ENCODE measurements at regions not wholly inside any gene's neighbourhood (a gene's known extent, or its start where the extent isn't known, plus 50 kb on each side); places are given as distances from the start of the nearest gene placed in this dataset.

DNA sequence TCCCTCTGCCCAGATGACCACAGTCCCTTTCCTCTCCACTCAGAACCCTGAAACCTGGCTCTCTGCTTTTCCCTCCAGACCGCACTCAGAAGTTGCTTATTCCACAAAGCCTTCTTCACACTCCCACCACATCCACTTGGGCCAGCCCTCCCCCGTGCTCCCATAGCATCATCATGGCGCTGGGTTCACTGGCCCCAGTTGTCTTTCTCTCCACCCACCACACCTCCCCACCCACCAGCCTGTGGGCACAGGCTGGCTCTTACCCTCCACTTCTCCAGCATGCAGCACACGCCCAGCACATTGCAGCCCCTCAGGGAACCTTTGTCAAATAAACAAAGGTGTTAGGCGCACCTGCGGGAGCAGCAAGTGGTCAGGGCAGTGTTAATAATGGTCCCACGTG is 130.0 kb downstream of the KATNIP start:
- DNase-seq (ENCODE audit: low read depth in 4 of 4, low spot score in 3 of 4) = no peak

DNA sequence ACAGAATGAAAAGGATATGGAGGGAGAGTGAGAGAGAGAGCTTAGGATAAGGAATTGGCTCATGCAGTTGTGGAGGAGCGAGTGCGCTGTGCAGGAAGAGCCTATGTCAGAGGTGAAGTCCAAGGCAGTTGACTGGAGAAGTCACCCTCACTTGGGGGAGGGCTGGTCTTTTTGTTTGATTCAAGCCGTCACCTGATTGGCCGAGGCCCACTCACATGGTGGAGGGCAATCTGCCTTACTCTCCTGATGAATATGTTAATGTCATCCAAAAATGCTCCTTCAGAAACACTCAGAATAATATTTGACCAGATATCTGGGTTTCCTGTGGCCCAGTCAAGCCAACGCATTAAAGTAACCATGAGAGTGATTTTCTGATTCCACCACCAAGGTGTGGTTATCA is 131.7 kb downstream of the KATNIP start:
- no peak for DNase-seq (ENCODE audit: low read depth in 4 of 4, low spot score in 3 of 4)

DNA sequence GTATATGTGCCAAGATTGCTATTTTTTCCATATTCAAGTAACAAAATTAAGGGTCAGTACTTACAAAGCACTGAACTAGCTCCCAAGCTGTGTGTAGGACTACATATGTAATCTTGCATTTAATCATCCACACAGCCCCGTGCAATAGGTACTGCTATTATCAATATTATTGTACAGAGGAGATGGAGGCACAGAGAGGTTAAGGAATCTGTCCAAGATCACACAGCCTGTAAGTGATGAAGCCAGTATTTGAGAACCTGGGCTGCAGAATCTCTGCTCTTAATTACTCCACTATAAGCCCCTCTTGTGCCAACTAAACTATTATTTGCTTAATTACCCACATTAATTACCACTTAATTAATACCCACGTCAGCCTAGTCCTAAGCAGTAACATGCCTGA is 134.1 kb downstream of the KATNIP start:
- no peak for DNase-seq (ENCODE audit: low read depth in 4 of 4, low spot score in 3 of 4)

- DNase-seq (ENCODE audit: low read depth in 4 of 4, low spot score in 3 of 4) = no peak
Observed at GRCh38 chr16:27685807-27686206, 135.9 kb downstream of the KATNIP start.

- DNase-seq (ENCODE audit: low read depth in 4 of 4, low spot score in 3 of 4) = no peak
Observed at GRCh38 chr16:27686926-27687325, 137.0 kb downstream of the KATNIP start.

- no peak for DNase-seq (ENCODE audit: low read depth in 4 of 4, low spot score in 3 of 4)
Observed at GRCh38 chr16:27687605-27688004, 137.7 kb downstream of the KATNIP start.

- DNase-seq (ENCODE audit: low read depth in 4 of 4, low spot score in 3 of 4) = no peak
Observed at GRCh38 chr16:27689711-27690110, 139.8 kb downstream of the KATNIP start.

GRCh38 chr16:27690608-27691007 is 140.7 kb downstream of the KATNIP start:
- DNase-seq (ENCODE audit: low read depth in 4 of 4, low spot score in 3 of 4) = no peak

- DNase-seq (ENCODE audit: low read depth in 4 of 4, low spot score in 3 of 4) = no peak
Observed at GRCh38 chr16:27691721-27692120, 141.8 kb downstream of the KATNIP start.

GRCh38 chr16:27692576-27692975 is 142.6 kb downstream of the KATNIP start:
- no peak for DNase-seq (ENCODE audit: low read depth in 4 of 4, low spot score in 3 of 4)

DNA sequence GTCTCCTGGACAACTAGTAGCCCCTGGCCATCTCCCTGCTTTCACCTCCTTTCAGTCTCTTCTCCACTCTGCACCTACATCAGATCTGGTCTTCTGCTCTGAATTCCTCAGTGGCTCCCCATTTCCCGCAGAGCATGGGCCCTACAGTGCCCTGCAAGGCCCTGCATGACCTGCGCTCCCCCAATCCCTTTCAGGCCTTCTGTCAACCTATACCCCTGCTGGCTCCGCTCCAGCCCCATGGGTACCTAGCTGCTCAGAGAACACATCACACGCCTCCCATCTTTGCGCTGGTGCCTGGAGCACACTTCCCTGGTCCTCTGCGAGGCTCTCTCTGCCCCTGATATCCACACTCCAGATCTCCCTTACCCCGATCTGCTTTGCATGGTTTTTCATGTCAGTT is 145.2 kb downstream of the KATNIP start:
- DNase-seq (ENCODE audit: low read depth in 4 of 4, low spot score in 3 of 4) = no peak

- no peak for DNase-seq (ENCODE audit: low read depth in 4 of 4, low spot score in 3 of 4)
Observed at GRCh38 chr16:27698266-27698665, 148.3 kb downstream of the KATNIP start.

- no peak for DNase-seq (ENCODE audit: low read depth in 4 of 4, low spot score in 3 of 4)
Observed at GRCh38 chr16:27698746-27699145, 148.8 kb downstream of the KATNIP start.

DNA sequence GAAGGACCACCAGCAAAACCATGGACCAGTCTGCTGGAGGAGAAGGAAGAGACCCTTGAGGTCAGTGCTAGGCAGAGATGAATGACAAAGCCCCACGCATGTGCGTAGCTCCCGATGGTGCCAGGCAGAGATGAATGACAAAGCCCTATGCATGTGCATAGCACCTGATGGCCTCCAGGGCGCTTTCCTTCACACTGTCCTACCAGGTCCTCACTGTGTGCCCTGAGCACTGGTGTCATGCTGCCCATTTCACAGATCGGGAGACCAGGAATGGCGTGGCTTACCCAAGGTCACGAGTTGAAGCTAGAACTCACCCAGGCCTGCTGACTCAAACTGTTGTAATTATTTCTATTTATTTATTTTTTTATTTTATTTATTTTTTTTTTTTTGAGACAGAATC is 149.6 kb downstream of the KATNIP start:
- DNase-seq (ENCODE audit: low read depth in 4 of 4, low spot score in 3 of 4) = no peak

GRCh38 chr16:27700304-27700995 is 150.5 kb downstream of the KATNIP start:
- DNase-seq (ENCODE audit: low read depth in 4 of 4, low spot score in 3 of 4) = no peak

- DNase-seq (ENCODE audit: low read depth in 4 of 4, low spot score in 3 of 4) = no peak
Observed at GRCh38 chr16:27701381-27701780, 151.4 kb downstream of the KATNIP start.

DNA sequence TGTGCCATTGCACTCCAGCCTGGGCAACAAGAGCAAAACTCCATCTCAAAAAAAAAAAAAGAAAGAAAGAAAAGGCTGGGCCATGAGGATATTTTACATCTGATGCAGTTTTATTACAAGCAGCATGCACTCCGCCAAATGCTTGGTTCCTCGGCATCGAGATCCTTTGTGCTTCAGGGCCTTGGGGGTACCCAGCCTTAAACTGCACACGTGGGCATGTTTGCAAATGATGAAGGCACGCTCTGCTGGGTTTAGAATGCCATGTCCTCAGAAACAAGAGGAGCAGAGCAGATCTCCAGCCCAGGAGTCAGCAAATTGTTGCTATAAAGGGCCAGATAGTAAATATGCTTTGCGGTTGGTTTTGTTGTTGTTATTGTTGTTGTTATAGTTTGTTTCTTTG is 153.2 kb downstream of the KATNIP start:
- DNase-seq (ENCODE audit: low read depth in 4 of 4, low spot score in 3 of 4) = no peak

- no peak for DNase-seq (ENCODE audit: low read depth in 4 of 4, low spot score in 3 of 4)
Observed at GRCh38 chr16:27703545-27703944, 153.6 kb downstream of the KATNIP start.

- DNase-seq (ENCODE audit: low read depth in 4 of 4, low spot score in 3 of 4) = no peak
Observed at GRCh38 chr16:27704252-27704651, 154.3 kb downstream of the KATNIP start.

GRCh38 chr16:27706156-27706865 is 156.4 kb downstream of the KATNIP start:
- no peak for DNase-seq (ENCODE audit: low read depth in 4 of 4, low spot score in 3 of 4)

DNA sequence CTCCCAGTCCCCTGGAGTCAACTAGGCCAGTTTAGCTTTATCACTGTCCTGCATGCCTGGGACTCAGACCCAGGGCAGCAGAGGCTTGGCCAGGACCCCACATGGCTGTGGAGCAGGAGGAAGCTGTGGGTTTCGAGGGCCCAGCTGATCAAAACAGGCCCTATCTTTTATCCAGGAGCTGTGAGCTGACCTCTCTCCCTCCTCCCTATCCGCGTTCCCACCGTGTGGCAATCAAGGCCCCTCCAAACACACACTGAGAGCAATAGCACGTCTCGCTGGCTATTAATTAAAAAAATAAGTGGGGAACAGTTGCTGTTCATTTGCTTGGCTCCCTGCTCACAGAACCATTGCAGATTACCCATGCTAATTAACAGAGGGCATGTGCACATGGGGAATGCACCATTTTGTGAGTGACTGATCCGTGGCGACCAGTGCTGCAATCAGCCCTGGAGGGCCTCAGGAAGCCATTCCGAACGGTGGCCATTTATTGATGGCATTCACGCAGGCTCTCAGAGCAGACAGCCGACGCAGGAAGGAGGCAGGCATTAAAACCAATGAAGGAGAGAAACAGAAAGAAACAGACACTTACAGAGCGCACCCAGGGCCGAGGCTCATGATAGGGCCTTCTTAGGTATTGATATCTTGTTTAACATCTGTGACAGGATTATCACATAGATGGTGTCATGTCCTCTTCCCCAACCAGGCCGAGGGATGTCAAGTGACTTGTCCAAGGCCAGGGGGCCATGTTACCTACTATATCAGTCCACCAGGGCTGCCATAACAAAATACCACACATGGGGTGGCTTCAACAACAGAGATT is 157.1 kb downstream of the KATNIP start:
- peak in 1 of 4 donors; percentile 14 for DNase-seq (ENCODE audit: low read depth in 4 of 4, low spot score in 3 of 4)

- no peak for DNase-seq (ENCODE audit: low read depth in 4 of 4, low spot score in 3 of 4)
Observed at GRCh38 chr16:27708651-27709050, 158.7 kb downstream of the KATNIP start.
